Activated gamma-delta T cell treated with Interleukin-2 at 50 U/mL for 16 hours (primary cell): ENCODE measurements at regions not wholly inside any gene's neighbourhood (a gene's known extent, or its start where the extent isn't known, plus 50 kb on each side); places are given as distances from the start of the nearest gene placed in this dataset.

ENCODE experiments used
- DNase-seq: peaks from one replicate; pipeline ENCODE4 v3.0.0-alpha.2; 2020

DNA sequence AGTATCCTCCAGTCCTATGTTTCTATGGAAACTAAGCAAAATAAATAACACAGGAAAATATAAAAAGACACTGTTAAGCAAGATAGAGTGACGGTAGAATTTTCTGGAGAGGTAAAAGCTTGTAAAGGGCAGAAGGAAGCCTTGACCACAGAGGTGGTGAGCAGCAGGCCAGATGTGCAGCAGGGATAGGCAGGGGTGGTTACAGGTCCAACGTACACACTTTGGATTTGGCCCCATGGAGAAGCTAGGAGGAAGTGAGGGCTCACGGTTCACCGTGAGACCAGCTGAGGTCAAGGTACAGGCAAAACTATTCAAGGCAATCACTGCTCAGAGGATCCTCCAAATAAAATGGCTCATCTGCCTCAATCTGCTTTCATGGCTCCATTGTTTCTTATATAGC lies 242.8 kb downstream of the B3GLCT start:
- DNase-seq: no peak

DNA sequence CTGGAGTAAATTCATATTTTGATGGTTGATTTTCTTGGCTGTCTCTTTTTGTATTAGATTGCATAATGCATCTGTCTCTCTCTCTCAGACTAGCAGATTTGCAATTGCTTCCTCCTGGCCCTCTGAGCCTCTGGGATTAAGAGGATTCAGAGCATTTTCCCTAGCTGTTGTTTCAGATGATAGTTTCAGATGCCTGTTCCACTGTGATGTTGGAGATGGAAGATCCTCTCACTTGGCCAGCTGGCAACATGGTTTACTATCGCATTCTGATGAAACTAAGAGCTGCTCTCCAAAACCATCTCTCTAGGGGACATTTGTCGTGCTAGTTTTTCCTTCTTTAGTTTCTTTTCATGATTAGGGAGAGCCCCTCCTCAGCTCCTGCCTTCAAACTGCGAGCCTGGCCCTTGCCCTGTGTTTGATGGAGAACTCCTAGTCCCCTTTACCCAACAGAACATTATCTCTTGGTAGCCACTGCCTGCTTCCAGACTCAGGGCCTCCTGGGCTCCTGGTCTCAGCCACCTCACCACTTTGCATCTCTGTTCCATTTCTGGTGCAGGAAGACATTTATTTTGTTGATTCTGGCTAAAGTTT lies 244.6 kb downstream of the B3GLCT start:
- no peak for DNase-seq

DNA sequence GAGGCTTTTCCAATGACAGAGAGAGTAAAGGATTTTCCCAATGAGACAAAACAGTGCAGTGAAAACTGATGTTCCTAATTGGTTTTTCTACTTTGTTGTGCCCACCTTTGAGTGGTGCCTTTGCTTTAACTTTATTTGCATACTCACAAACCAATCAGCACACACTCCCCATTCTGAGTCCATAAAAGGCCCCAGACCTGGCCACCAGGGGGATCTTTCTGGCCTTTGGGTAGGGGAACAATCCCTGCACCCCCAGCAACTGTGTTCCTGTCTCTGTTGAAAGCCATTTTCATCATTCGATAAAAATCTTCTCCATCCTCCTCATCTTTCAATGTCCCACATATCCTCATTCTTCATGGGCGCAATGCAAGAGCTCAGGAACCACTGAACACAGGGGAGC lies 252.8 kb downstream of the B3GLCT start:
- no peak for DNase-seq

DNA sequence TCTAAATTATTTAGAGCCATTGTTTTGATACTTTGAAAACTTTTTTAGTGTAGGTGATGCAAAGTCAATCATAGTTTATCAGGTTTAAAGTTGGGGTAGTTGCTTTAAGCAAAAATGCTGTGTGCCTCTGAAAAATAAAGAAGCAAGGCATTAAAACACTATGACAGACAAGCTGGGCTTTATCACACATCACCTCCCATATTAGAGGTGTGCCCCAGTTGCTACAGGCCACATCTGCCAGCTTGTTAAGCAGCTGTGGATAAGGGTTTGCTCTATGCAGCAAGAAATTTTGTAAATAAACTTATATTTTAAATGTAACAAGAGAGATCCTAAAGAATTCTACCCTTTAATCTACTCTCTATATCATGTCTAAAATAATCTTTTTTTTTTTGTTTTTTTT lies 255.8 kb downstream of the B3GLCT start:
- DNase-seq: no peak

DNA sequence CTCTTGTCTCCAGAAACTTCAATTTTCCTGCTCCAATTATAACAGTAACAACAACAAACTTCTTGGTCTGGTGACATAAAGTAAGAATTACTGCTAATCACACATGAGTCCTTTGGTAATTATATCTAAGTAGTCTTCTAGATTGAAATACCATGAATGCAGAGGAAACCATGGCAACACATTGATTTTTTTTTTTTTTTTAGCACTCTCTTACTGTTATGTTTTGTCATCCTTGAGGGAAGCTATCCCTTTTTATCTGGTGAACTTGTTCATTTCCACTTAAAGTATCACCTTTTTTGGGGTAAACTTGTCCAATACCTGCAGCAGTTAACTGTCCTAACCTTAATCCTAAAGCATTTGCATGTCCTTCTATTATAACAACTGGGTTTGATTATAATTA lies 256.3 kb downstream of the B3GLCT start:
- no peak for DNase-seq

DNA sequence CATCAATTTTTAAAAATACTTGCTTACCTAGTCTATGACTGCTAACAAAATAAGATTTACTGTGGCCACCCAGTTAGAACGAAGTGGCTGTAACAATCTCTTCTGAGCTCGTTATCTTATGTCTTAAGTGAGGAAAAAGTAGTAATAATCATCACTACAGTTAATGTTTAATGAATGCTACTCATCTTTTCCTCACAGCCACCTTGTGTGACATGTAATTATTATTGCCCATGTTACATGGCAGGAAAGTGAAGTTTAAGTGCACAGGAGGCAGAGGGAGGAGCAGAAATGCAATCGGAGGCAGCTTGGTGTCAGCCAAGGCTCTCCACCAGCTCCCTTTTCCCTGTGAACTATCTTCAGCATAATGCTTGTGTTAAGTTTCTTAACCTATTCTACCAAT lies 260.3 kb downstream of the B3GLCT start:
- DNase-seq: no peak

DNA sequence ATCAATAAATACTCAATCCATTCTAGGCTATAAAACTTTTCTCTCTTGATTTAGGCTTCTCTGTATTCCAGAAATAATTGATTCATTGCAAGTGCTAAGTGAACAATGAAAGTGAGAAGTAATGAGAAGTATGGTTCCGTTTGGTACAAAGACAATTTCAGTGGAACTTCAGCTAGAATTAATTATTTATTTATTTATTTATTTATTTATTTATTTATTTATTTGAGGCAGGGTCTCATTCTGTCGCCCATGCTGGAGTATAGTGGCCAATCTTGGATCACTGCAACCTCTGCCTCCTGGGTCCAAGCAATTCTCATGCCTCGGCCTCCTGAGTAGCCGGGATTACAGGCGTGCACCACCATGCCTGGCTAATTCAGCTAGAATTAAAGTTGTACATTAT lies 262.1 kb downstream of the B3GLCT start:
- DNase-seq: no peak

DNA sequence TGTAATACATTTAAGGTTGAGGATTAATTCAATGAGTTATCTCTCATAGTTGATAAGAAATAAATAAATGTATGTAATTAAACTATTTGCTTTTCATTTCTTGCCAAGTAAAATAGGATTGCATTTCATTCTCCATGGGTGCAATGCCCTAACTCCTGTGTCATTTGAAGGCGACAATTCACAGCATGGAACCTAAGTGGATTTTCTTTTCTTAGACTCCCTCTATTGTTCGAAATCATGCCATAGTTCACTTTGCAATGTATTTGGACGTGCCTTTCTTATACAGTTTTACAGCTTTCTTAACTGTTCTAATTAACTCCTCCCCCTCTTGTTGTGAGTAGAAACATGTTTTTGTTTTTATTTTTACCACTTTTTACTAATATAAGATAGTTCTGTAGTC lies 263.0 kb downstream of the B3GLCT start:
- DNase-seq: no peak

DNA sequence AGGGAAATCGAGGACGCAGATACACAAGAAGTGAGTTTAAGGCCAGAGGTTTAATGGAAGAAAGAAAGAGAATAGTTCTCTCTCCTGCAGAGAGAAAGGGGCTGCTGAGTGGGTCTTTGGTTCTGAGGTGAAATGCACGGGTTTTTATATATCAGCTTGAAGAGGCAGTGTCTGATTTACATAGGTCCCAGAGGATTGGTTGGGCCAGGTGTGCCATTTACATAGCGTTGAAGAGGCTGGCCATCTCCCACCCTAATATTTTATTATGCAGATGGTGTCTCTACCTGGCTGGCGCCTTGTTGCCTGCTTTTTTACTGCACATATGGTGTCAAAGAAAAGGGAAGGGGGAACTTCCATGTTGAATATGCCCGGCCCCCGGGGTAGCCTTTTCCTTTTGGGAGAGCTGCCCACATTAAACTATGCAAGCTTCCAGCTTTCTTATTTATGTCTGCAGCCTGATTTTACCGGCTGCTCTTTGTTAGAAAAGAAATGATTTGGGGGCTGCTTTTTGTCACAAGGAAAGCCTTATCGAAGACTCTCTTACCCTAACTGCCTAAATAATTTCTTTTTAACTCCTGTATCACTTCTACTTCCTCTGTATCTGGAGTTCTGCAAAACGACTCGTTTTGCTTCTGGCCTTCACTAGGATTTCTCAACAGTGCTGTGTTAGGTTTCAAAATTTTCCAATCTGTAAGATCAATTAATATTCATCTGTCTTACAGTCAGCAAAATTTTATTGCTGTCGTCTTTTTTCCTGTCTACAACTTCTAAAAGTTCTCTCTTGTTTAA lies 268.5 kb downstream of the B3GLCT start:
- no peak for DNase-seq

DNA sequence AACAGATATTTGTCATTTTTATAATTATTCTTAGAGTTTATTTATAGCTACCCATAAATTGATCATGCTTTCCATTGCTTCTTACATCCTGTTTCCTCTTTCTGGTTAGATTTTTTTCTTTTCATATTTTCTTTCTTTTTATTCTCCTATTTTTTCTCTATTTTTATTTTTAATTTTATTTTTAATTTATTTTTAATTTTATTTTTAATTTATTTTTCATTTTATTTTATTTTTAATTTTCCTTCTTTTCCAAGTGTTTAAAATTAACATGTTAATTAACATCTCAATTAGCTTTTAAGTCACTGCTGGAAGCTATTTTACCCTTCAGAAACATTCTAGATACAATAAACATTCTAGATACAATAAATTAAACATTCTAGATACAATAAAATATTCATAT lies 269.6 kb downstream of the B3GLCT start:
- DNase-seq: no peak

DNA sequence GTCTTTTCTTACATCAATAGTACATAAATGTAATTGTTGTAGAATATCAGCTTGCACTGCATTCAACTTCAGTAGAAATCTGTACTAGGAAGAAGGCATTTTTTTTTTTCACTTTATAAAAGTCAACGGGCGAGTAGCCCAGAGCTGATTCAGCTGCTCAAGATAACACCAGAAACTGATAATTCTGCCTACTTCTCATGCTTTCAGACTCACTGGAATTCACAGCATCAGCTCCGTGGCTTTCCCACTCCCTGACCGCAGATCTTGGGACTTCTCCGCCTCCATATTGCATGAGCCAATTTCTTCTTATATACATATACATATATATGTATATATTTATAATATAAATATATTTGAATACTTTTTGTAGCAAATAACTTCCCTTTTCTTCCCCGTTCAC lies 263.1 kb upstream of the RXFP2 start:
- DNase-seq: no peak

DNA sequence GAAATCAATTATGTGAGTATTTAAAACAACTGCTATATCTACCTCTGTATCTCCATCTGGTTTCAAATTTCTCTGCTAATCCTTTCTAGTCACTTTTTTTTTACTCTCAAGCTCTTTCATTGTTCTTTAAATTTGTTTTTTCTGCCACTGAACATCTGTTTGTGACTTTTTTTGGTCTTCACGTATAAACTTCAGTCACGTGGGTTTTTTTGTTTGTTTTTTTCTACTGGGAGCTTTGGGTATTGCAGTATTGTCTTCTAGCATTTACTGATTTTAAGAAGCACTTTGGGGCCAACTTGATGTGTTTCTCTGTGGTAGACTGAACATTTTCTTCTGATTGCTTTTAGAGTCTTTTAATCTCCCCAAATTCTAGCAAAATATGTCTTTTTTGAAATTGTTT lies 262.6 kb upstream of the RXFP2 start:
- DNase-seq: no peak

DNA sequence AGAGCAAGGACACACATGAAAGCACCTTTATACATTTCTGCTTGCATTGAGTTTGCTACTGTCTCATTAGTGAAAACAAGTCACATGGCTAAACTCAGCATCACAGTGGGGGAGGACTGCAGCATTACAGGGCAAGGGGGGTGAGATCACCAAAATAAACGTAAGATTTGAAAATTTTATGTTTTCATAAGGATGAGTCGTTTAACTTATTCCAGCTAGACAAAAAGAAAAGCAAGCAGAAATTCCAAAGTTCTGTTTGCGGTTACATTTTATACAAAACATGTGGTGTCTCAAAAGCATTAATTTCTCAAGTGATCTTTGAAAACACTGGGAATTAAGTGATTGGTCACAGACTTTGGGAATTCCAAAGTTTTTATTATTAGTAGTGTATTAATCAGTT lies 261.4 kb upstream of the RXFP2 start:
- DNase-seq: no peak

DNA sequence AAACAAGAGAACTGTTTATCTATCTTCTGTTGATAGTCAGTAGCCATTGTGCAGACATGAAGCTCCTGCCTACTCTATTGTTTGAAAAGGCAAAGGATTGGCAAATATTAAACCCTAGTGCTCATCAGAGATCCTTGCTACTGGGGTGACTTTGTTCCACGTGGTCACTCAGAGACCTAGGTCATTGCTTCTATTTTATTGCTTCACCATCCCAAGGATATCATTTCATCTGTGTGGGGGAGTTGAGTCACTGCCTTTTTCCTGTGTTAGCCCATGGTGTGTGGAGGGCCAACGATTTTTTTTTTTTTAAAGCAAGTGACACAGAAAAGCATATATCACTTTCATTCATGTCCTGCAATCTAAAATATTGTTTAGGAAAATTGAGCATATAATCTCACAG lies 254.1 kb upstream of the RXFP2 start:
- DNase-seq: no peak

DNA sequence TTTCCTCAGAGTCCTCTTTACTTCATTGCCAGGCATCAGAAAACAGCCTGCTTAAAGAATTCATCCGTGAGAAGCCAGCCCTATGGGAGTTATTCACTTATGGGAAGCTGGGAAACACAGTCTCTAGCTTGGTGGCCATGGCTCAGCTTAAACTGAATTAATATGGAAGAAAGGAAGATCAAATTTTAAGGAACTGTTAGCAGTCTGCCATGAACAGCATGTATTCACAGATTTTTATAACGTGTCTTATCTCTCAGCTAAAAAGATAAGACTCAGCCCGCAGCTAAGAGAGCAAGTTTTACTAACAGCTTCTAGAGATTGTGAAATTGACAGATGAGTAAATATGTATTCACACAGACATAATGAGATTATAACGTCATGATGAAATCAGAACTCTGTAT lies 253.7 kb upstream of the RXFP2 start:
- DNase-seq: no peak

DNA sequence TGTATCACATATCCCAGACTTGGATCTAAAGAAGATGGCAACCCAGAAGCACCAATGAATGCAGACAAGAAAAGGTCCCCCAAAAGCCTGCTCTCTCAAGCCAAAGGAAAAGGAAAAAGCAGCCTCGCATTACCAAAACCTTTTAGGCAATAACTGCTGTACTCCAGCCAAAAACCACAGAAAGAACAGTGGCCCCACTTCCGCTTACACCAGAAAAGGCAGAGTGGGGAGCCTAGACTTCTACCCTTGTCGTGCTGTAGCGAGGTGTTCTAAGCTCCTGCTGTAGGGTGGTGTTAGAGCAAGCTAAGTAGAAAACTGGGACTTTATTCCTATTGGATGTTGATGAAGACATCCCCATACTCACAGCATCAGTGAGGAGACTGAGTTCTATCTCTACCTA lies 244.0 kb upstream of the RXFP2 start:
- no peak for DNase-seq

DNA sequence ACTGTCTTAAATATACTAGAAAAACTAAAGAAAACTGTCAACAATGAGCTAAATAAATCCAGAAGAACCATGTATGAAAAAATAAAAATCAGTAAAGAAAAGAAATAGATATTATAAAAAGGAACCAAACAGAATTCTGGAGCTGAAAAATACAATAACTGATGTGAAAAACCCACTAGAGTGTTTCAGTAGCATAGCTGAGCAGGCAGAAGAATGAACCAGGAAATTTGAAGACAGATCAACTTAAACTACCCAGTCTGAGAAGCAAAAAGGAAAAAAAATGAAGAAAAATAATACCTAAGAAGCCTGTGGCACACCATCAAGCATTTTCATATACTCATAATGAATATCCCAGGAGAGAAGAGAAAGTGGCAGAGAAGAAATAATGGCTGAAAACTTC lies 240.1 kb upstream of the RXFP2 start:
- no peak for DNase-seq

DNA sequence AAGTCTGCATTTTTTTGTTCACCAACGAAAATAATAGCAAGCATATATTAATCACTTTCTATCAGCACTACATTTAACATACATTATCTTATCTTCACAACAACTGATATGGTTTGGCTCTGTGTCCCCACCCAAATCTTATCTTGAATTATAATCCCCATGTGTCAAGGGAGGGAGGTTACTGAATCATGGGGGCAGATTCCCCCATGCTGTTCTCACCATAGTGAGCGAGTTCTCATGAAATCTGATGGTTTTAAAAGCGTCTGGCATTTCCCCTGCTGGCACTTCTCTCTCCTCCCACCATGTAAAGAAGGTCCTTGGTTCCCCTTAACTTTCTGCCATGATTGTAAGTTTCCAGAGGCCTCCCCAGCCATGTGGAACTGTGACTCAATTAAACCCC lies 235.7 kb upstream of the RXFP2 start:
- no peak for DNase-seq

DNA sequence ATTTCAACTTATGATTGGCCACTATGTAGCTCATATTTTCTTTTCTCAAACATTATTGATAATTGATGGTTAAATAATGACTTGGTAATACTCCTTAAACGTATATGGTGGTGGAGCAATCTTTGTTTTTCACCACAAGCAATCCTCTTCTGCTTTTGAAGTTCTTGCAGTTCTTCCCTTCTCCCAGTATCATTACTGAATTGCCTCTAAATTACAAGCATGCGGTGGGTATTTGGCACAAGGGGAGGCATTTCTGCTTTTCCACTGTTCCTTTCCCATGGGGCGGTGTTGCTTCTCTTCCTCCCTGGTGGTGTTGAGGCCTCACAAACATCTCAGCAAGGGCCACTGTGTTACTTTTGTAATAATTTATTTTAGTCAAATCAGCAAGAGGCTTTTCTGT lies 234.4 kb upstream of the RXFP2 start:
- no peak for DNase-seq

DNA sequence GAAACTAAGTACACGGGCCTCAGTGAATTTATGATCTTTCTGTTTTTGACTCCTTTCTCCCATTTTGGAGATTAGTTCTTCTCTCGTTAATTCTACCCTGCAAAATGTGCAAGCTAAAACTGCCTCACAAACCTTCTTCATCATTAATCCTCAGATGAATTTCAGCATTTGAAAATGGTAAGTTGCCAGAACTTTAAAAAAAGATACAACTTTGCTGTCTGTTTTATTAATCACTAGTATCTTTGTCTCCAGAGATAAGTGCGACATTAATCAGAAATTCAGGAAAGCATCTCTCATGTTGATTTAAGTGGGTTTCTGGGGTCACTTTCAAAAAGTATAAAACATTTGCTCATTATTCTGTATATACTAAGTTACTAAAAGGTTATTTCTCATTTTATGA lies 227.0 kb upstream of the RXFP2 start:
- no peak for DNase-seq

DNA sequence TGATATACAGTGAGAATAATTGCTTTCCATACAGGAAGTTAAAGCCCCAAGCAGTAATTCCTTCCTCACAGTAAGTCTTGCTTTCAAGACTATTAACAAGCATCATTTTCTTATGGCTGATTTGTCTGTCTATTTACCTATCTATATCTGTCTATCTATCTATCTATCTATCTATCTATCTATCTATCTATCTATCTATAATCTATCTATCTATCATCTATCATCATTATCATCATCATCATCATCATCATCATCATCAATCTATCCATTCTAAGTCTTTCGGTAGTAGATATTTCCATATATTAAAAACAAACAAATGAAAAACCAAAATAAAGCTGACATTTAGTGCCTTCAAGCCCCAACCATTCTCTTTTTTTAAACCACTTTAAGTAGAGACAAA lies 224.4 kb upstream of the RXFP2 start:
- no peak for DNase-seq

DNA sequence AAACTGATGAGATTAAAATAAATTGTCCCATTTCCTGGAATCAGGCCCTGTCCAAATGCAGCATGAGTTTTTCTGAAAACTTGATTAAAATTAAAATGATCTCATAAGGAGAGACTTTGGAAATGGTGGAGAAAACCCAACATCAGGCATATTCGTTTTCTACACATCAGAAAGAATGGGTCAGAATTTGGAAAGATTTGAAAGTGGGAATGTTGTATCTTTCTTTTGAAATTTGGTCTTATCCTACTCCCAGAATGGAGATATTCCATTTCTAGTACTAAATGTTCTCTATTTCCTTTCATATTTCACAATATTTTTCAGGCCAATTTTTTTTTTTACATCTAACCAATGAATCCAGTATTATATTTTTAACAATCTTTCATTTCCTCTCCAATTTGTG lies 223.9 kb upstream of the RXFP2 start:
- DNase-seq: no peak

DNA sequence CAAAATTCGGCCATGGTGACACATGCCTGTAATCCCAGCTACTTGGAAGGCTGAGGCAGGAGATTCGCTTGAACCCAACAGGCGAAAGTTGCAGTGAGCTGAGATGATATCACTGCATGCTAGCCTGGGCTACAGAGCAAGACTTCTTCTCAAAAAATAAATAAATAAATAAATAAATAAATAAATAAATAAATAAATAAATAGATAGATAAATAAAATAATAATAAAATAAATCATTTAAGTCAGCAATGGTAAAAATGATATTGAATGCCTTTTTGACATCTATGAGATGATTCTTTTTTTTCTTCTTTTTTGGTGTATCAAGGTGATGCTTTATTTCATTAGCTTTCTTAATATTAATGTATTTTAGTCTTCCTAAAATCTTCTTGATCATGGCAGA lies 221.7 kb upstream of the RXFP2 start:
- DNase-seq: no peak

DNA sequence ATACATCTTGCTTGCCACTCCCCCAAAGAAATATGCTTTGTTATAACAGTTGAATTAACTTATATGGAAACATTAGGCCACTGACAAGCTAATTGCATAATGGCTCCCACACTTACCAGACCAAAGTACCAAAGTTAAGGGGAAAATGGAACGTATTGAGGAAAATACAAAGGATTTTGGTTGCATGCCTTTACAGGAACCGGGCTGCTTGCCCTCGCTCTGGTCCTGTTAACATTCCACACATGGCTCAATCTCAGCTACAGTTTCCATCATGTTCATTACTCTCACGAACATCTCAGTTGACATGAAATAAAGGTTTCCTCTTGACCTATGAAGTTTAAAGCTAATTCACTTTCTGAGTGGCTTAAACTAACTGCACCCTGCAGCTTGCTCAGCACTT lies 220.7 kb upstream of the RXFP2 start:
- no peak for DNase-seq

DNA sequence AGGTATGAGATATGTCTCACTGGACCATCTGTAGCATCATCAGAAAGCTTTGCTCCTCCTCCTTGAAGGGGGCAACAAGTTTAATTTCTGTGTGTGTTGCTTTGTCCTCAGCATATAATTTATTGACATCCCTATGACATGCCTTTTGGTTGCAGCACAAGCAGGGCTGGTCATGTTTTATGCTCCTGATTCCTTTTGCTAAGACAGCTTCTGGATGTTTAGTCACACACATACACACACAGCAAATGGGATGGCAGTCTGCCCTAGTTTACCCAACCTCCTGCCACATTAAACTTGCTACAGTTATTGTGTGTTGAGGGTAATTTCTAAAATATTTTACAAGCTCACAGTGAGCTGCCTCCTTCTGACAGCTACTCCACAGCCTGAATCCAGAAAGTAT lies 217.9 kb upstream of the RXFP2 start:
- DNase-seq: no peak
